ENCODE measurements at regions not wholly inside any gene's neighbourhood (a gene's known extent, or its start where the extent isn't known, plus 50 kb on each side); places are given as distances from the start of the nearest gene placed in this dataset.

DNA sequence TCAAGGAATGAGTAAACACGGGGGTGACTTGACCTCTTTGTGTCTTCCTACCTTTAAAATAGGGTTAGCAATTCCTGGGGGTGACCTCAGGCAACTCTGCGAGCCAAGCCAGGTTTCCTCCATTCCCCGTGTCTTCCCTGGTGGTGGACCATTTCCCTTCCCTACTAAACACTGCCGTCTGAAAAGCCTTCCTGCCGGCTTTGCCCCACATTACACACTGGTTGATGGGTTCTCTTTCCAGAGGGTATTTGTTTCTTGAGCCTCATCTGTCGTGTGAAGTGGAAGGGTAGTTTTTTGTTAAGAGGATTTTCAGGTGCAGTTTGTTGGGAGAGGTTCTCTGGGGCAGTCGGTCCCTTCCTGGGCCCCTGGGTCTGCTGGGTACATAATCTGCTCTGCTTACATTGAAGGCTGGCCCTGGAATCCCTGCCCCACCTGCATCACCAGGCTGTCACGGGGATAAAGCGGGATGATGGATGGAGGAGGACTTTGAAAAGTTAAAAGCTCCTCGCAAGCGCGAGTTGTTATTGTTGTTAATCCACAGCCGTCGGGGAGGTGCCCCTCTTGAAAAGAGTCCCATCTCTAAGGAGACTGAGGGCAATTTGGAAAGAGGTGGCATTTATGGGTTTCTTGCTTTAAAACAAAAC, 175.4 kb upstream of the SPRED2 start:
- no peak for TF ChIP-seq GABPA (IDR thresholded peaks at IDR 0.05; ENCODE audit: low read depth)
- TF ChIP-seq, protein P1, sequence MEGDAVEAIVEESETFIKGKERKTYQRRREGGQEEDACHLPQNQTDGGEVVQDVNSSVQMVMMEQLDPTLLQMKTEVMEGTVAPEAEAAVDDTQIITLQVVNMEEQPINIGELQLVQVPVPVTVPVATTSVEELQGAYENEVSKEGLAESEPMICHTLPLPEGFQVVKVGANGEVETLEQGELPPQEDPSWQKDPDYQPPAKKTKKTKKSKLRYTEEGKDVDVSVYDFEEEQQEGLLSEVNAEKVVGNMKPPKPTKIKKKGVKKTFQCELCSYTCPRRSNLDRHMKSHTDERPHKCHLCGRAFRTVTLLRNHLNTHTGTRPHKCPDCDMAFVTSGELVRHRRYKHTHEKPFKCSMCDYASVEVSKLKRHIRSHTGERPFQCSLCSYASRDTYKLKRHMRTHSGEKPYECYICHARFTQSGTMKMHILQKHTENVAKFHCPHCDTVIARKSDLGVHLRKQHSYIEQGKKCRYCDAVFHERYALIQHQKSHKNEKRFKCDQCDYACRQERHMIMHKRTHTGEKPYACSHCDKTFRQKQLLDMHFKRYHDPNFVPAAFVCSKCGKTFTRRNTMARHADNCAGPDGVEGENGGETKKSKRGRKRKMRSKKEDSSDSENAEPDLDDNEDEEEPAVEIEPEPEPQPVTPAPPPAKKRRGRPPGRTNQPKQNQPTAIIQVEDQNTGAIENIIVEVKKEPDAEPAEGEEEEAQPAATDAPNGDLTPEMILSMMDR (IDR thresholded peaks at IDR 0.05; ENCODE audit: insufficient read depth, low read length): no peak
- TF ChIP-seq, protein P2, sequence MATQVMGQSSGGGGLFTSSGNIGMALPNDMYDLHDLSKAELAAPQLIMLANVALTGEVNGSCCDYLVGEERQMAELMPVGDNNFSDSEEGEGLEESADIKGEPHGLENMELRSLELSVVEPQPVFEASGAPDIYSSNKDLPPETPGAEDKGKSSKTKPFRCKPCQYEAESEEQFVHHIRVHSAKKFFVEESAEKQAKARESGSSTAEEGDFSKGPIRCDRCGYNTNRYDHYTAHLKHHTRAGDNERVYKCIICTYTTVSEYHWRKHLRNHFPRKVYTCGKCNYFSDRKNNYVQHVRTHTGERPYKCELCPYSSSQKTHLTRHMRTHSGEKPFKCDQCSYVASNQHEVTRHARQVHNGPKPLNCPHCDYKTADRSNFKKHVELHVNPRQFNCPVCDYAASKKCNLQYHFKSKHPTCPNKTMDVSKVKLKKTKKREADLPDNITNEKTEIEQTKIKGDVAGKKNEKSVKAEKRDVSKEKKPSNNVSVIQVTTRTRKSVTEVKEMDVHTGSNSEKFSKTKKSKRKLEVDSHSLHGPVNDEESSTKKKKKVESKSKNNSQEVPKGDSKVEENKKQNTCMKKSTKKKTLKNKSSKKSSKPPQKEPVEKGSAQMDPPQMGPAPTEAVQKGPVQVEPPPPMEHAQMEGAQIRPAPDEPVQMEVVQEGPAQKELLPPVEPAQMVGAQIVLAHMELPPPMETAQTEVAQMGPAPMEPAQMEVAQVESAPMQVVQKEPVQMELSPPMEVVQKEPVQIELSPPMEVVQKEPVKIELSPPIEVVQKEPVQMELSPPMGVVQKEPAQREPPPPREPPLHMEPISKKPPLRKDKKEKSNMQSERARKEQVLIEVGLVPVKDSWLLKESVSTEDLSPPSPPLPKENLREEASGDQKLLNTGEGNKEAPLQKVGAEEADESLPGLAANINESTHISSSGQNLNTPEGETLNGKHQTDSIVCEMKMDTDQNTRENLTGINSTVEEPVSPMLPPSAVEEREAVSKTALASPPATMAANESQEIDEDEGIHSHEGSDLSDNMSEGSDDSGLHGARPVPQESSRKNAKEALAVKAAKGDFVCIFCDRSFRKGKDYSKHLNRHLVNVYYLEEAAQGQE (IDR thresholded peaks at IDR 0.05; ENCODE audit: insufficient replicate concordance, low read depth): no peak

All from HL-60 (cell line).